KMS-11 (cell line): ENCODE measurements at regions not wholly inside any gene's neighbourhood (a gene's known extent, or its start where the extent isn't known, plus 50 kb on each side); places are given as distances from the start of the nearest gene placed in this dataset.

ENCODE experiments used
- H2AFZ ChIP-seq: fragments of 200-600 bp; sonication (generic); 2 replicates; pipeline ENCODE4 v1.6.1; 2016; ENCODE audit warnings: antibody characterized with exemption, mixed run types, low read depth
- H3K27ac ChIP-seq: fragments of 200-600 bp; sonication (generic); 2 replicates; pipeline ENCODE4 v1.6.1; 2016; ENCODE audit warnings: mild to moderate bottlenecking, mixed run types
- H3K27me3 ChIP-seq: fragments of 200-600 bp; sonication (generic); 2 replicates; pipeline ENCODE4 v1.6.1; 2017; ENCODE audit warnings: mild to moderate bottlenecking, low read depth, mixed run types, moderate library complexity; ENCODE audit not compliant: insufficient read depth
- H3K36me3 ChIP-seq: fragments of 200-600 bp; sonication (generic); 2 replicates; pipeline ENCODE4 v1.6.1; 2017; ENCODE audit warnings: mild to moderate bottlenecking, mixed run types; ENCODE audit not compliant: insufficient read depth
- H3K4me1 ChIP-seq: fragments of 200-600 bp; sonication (generic); 2 replicates; pipeline ENCODE4 v1.6.1; 2016; ENCODE audit warnings: mild to moderate bottlenecking, low read depth, mixed run types; ENCODE audit not compliant: poor library complexity, severe bottlenecking
- H3K4me2 ChIP-seq: fragments of 200-600 bp; sonication (generic); 2 replicates; pipeline ENCODE4 v1.7.0; 2016; ENCODE audit warnings: mild to moderate bottlenecking, mixed run types
- H3K4me3 ChIP-seq: fragments of 200-600 bp; sonication (generic); IDR thresholded peaks from 2 replicates; pipeline ENCODE4 v1.6.1; 2017; ENCODE audit warnings: low read depth, low read length, mixed read lengths; ENCODE audit not compliant: insufficient read depth
- H3K79me2 ChIP-seq: fragments of 200-600 bp; sonication (generic); 2 replicates; pipeline ENCODE4 v1.6.1; 2016; ENCODE audit warnings: low read depth, mixed run types; ENCODE audit not compliant: insufficient read depth
- H3K9ac ChIP-seq: fragments of 200-600 bp; sonication (generic); 2 replicates; pipeline ENCODE4 v1.6.1; 2016; ENCODE audit warnings: mild to moderate bottlenecking, mixed run types
- H4K20me1 ChIP-seq: fragments of 200-600 bp; sonication (generic); 2 replicates; pipeline ENCODE4 v1.6.1; 2016; ENCODE audit warnings: mild to moderate bottlenecking, mixed run types; ENCODE audit not compliant: insufficient read depth
- TF ChIP-seq, protein P1 (sequence below): fragments of 200-600 bp; sonication (generic); conservative IDR thresholded peaks from 2 replicates; pipeline ENCODE4 v1.6.1; 2017; ENCODE audit warnings: low read depth, mild to moderate bottlenecking, antibody characterized with exemption, low read length, moderate library complexity, mixed read lengths

- H2AFZ ChIP-seq = no peak overlapping the region
- H3K36me3 ChIP-seq = no peaks in the 10 kb centered on the region
- H4K20me1 ChIP-seq = no peaks in the 10 kb centered on the region
- H3K4me3 ChIP-seq = no peak overlapping the region
- no peaks in the 10 kb centered on the region for H3K27me3 ChIP-seq
- TF ChIP-seq, protein P1, sequence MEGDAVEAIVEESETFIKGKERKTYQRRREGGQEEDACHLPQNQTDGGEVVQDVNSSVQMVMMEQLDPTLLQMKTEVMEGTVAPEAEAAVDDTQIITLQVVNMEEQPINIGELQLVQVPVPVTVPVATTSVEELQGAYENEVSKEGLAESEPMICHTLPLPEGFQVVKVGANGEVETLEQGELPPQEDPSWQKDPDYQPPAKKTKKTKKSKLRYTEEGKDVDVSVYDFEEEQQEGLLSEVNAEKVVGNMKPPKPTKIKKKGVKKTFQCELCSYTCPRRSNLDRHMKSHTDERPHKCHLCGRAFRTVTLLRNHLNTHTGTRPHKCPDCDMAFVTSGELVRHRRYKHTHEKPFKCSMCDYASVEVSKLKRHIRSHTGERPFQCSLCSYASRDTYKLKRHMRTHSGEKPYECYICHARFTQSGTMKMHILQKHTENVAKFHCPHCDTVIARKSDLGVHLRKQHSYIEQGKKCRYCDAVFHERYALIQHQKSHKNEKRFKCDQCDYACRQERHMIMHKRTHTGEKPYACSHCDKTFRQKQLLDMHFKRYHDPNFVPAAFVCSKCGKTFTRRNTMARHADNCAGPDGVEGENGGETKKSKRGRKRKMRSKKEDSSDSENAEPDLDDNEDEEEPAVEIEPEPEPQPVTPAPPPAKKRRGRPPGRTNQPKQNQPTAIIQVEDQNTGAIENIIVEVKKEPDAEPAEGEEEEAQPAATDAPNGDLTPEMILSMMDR = no peak
- H3K9ac ChIP-seq = no peak overlapping the region
- H3K79me2 ChIP-seq = no peaks in the 10 kb centered on the region
- H3K4me2 ChIP-seq = no peak overlapping the region
- H3K4me1 ChIP-seq = no peaks in the 10 kb centered on the region
- H3K27ac ChIP-seq = no peak overlapping the region
Observed at GRCh38 chr17:14940108-14940937, 324.8 kb downstream of the PMP22 start.

GRCh38 chr17:14935845-14936485 lies 329.2 kb downstream of the PMP22 start:
- no peak overlapping the region for H3K4me2 ChIP-seq
- H3K79me2 ChIP-seq = no peaks in the 10 kb centered on the region
- no peak overlapping the region for H3K27ac ChIP-seq
- no peak overlapping the region for H3K4me3 ChIP-seq
- no peaks in the 10 kb centered on the region for H3K27me3 ChIP-seq
- H4K20me1 ChIP-seq = no peaks in the 10 kb centered on the region
- no peak overlapping the region for H3K9ac ChIP-seq
- H2AFZ ChIP-seq = no peak overlapping the region
- TF ChIP-seq, protein P1 = no peak
- H3K4me1 ChIP-seq = no peaks in the 10 kb centered on the region
- no peaks in the 10 kb centered on the region for H3K36me3 ChIP-seq

DNA sequence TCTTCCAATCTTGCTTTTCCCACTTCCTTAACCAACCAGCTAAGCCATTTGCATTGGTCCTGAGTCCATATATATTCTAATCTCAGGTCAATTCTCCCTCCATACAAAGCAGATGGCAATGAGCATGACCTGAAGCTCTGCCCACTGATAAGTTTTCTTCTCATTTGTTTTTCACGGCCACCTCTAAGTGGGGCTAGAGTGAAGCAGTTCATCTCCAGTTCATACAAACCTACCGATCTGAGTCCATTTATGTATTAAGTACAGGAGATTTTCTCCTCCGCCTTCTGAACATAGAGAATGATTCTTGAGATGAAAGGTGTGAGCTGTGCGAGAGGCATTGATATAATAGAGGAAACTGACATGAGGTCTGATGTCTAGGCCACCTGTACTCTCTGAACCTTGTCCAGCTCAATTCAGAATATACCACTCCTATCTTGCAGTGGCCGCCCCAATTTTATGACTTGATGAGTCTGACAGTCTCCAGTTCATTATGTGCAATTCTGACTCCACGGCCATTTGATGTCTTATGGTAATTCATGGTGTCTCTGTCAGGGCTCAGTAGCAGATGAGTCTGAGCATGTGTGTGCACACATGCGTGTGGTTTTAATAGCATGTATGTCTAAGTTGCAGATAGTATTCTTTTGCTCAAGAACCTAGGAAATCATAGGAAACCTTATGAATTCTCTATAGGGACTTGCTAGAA lies 329.8 kb downstream of the PMP22 start:
- H4K20me1 ChIP-seq = no peaks in the 10 kb centered on the region
- no peak overlapping the region for H3K9ac ChIP-seq
- no peak overlapping the region for H3K4me2 ChIP-seq
- H3K79me2 ChIP-seq = no peaks in the 10 kb centered on the region
- TF ChIP-seq, protein P1 = no peak
- no peak overlapping the region for H3K4me3 ChIP-seq
- H2AFZ ChIP-seq = no peak overlapping the region
- no peaks in the 10 kb centered on the region for H3K27me3 ChIP-seq
- H3K4me1 ChIP-seq = no peaks in the 10 kb centered on the region
- H3K36me3 ChIP-seq = no peaks in the 10 kb centered on the region
- H3K27ac ChIP-seq = no peak overlapping the region

DNA sequence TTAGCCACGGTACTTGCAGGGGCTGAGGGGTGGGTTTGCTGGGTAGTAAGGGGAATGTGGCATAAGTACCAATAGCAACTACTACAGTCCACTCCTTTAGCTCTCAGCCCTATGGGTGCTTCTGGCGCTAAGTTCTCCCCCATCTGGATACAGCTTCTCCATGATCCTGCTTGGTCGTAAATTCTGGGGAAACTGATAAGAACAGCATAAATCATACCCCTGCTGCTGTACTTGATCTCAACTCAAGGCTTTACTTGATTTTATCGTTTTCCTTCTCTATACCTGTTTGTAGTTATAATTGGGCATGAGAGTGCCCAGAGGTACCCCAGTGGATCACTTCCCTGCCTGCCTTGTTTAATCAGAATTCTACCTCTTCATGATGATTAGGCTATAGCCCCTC lies 331.4 kb downstream of the PMP22 start:
- Histone ChIP-seq H2AFZ (no peak overlapping the region), H3K4me3 (no peak overlapping the region), H3K27ac (no peak overlapping the region), H3K36me3 (no peaks in the 10 kb centered on the region), H3K79me2 (no peaks in the 10 kb centered on the region), H3K27me3 (no peaks in the 10 kb centered on the region), H3K9ac (no peak overlapping the region), H3K4me2 (no peak overlapping the region), H4K20me1 (no peaks in the 10 kb centered on the region), H3K4me1 (no peaks in the 10 kb centered on the region)
- TF ChIP-seq, protein P1 = no peak
